OCI-LY7 (cell line): ENCODE measurements at regions not wholly inside any gene's neighbourhood (a gene's known extent, or its start where the extent isn't known, plus 50 kb on each side); places are given as distances from the start of the nearest gene placed in this dataset.

Experiments
- BruUV-seq: library from RNA; stranded (reverse); fragments of 400-500 nt; replicated peaks from 2 replicates; lab custom pipeline; 2021; lab: Mats Ljungman, UMichigan
- CTCF ChIA-PET: fragments of 300-600 bp; sonication (Branson Sonifier 250); formaldehyde crosslinking; loops from one replicate; lab custom pipeline; 2022; ENCODE audit warnings: antibody characterized with exemption; ENCODE audit not compliant: unreplicated experiment; lab: Charles Lee
- POLR2A ChIA-PET: fragments of 300-600 bp; sonication (Branson Sonifier 250); formaldehyde crosslinking; loops from one replicate; lab custom pipeline; 2022; ENCODE audit warnings: antibody characterized with exemption; lab: Charles Lee
- DNase-seq: peaks from one replicate; pipeline ENCODE4 v3.0.0-alpha.2; 2015; ENCODE audit warnings: low spot score
- H2AFZ ChIP-seq: fragments of 200-600 bp; sonication (generic), shearing (Covaris generic); 2 replicates; pipeline ENCODE4 v1.6.1; 2014; ENCODE audit warnings: mild to moderate bottlenecking, antibody characterized with exemption, low read length, moderate library complexity
- H3K27ac ChIP-seq: fragments of 200-600 bp; sonication (generic); 2 replicates; pipeline ENCODE4 v1.5.1; 2014; ENCODE audit warnings: mixed run types, low read depth, mild to moderate bottlenecking, moderate library complexity, low read length, inconsistent platforms; ENCODE audit not compliant: poor library complexity, severe bottlenecking
- H3K36me3 ChIP-seq: fragments of 200-600 bp; sonication (generic); 2 replicates; pipeline ENCODE4 v1.6.1; 2014; ENCODE audit warnings: mild to moderate bottlenecking, antibody characterized with exemption, low read length, moderate library complexity, mixed read lengths; ENCODE audit not compliant: insufficient read depth
- H3K4me1 ChIP-seq: fragments of 200-600 bp; sonication (generic); 2 replicates; pipeline ENCODE4 v1.5.1; 2014; ENCODE audit warnings: mild to moderate bottlenecking, low read length; ENCODE audit not compliant: insufficient read depth, poor library complexity, severe bottlenecking
- H3K4me2 ChIP-seq: fragments of 200-600 bp; sonication (generic); 2 replicates; pipeline ENCODE4 v1.6.1; 2014; ENCODE audit warnings: mild to moderate bottlenecking, low read length
- H3K4me3 ChIP-seq: fragments of 200-600 bp; sonication (generic); 2 replicates; pipeline ENCODE4 v1.5.1; 2014; ENCODE audit warnings: mild to moderate bottlenecking, low read depth, low read length; ENCODE audit not compliant: poor library complexity, severe bottlenecking
- H3K79me2 ChIP-seq: fragments of 200-600 bp; sonication (generic); 2 replicates; pipeline ENCODE4 v1.6.1; 2016; ENCODE audit warnings: low read depth, mild to moderate bottlenecking, low read length, moderate library complexity, mixed read lengths; ENCODE audit not compliant: insufficient read depth
- H3K9me2 ChIP-seq: fragments of 200-600 bp; sonication (generic); 2 replicates; pipeline ENCODE4 v1.6.1; 2016; ENCODE audit warnings: mild to moderate bottlenecking, low read length, mixed read lengths; ENCODE audit not compliant: insufficient read depth
- H3K9me3 ChIP-seq: fragments of 200-600 bp; sonication (generic); 2 replicates; pipeline ENCODE4 v1.6.1; 2014; ENCODE audit warnings: mild to moderate bottlenecking, mixed run types, low read length, mixed read lengths
- H4K20me1 ChIP-seq: fragments of 200-600 bp; sonication (generic); 2 replicates; pipeline ENCODE4 v1.6.1; 2014; ENCODE audit warnings: mild to moderate bottlenecking, antibody characterized with exemption, low read length, moderate library complexity, mixed read lengths; ENCODE audit not compliant: insufficient read depth
- EZH2phosphoT487 ChIP-seq: fragments of 200-600 bp; sonication (generic); IDR thresholded peaks from 2 replicates; pipeline ENCODE4 v1.6.1; 2018; ENCODE audit warnings: low read depth, borderline replicate concordance, mild to moderate bottlenecking, mixed run types, antibody characterized with exemption, low read length, moderate library complexity, mixed read lengths
- intact Hi-C: fragments of 100-400 bp; cut with micrococcal nuclease; formaldehyde crosslinking; loops from one replicate; pipeline ENCODE4 v1.10.0; 2022; ENCODE audit not compliant: unreplicated experiment
- TF ChIP-seq, protein P1 (sequence below): fragments of 200-600 bp; sonication (generic); conservative IDR thresholded peaks from 2 replicates; pipeline ENCODE4 v1.5.1; 2014; ENCODE audit warnings: mild to moderate bottlenecking, antibody characterized with exemption, low read length, moderate library complexity, mixed read lengths

GRCh38 chr13:47794963-47795362 is 206.1 kb downstream of the SUCLA2 start:
- ChIA-PET POLR2A (interaction anchor here (1.4 kb wide), 1 partner anchor 13 kb away, joined by 4 read pairs; no protein-coding TSS in a partner anchor), CTCF (no interaction called here)
- DNase-seq, result peak; percentile 3
- intact Hi-C loops, result no loop called here
- H4K20me1 ChIP-seq, result no peaks in the 10 kb centered on the region
- BruUV-seq, result no TSS peak
- no peak overlapping the region for H3K4me2 ChIP-seq
- H3K27ac ChIP-seq, result no peak overlapping the region
- TF ChIP-seq, protein P1, sequence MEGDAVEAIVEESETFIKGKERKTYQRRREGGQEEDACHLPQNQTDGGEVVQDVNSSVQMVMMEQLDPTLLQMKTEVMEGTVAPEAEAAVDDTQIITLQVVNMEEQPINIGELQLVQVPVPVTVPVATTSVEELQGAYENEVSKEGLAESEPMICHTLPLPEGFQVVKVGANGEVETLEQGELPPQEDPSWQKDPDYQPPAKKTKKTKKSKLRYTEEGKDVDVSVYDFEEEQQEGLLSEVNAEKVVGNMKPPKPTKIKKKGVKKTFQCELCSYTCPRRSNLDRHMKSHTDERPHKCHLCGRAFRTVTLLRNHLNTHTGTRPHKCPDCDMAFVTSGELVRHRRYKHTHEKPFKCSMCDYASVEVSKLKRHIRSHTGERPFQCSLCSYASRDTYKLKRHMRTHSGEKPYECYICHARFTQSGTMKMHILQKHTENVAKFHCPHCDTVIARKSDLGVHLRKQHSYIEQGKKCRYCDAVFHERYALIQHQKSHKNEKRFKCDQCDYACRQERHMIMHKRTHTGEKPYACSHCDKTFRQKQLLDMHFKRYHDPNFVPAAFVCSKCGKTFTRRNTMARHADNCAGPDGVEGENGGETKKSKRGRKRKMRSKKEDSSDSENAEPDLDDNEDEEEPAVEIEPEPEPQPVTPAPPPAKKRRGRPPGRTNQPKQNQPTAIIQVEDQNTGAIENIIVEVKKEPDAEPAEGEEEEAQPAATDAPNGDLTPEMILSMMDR, result peak; percentile 72
- TF ChIP-seq EZH2phosphoT487, result no peak
- no peaks in the 10 kb centered on the region for H3K4me1 ChIP-seq
- H2AFZ ChIP-seq, result no peak overlapping the region
- no peaks in the 10 kb centered on the region for H3K9me3 ChIP-seq
- no peaks in the 10 kb centered on the region for H3K79me2 ChIP-seq
- H3K4me3 ChIP-seq, result no peak overlapping the region
- no peaks in the 10 kb centered on the region for H3K36me3 ChIP-seq
- no peaks in the 10 kb centered on the region for H3K9me2 ChIP-seq

GRCh38 chr13:47790755-47791154 is 210.3 kb downstream of the SUCLA2 start:
- DNase-seq, result no peak
- H3K36me3 ChIP-seq, result no peaks in the 10 kb centered on the region
- H3K79me2 ChIP-seq, result no peaks in the 10 kb centered on the region
- H3K4me3 ChIP-seq, result no peak overlapping the region
- H2AFZ ChIP-seq, result no peak overlapping the region
- ChIA-PET POLR2A (no interaction called here), CTCF (no interaction called here)
- no peak overlapping the region for H3K27ac ChIP-seq
- H3K9me3 ChIP-seq, result no peaks in the 10 kb centered on the region
- BruUV-seq, result no TSS peak
- no peaks in the 10 kb centered on the region for H4K20me1 ChIP-seq
- no peaks in the 10 kb centered on the region for H3K9me2 ChIP-seq
- H3K4me1 ChIP-seq, result no peaks in the 10 kb centered on the region
- TF ChIP-seq EZH2phosphoT487, result no peak
- TF ChIP-seq, protein P1, result no peak
- intact Hi-C loops, result no loop called here
- no peak overlapping the region for H3K4me2 ChIP-seq

GRCh38 chr13:47788844-47789243 is 212.2 kb downstream of the SUCLA2 start:
- Histone ChIP-seq H4K20me1 (no peaks in the 10 kb centered on the region), H3K9me2 (no peaks in the 10 kb centered on the region), H3K4me1 (no peaks in the 10 kb centered on the region), H2AFZ (no peak overlapping the region), H3K36me3 (no peaks in the 10 kb centered on the region), H3K79me2 (no peaks in the 10 kb centered on the region), H3K9me3 (no peaks in the 10 kb centered on the region), H3K4me3 (no peak overlapping the region), H3K4me2 (no peak overlapping the region), H3K27ac (no peak overlapping the region)
- no peak for DNase-seq
- POLR2A ChIA-PET, result no interaction called here
- CTCF ChIA-PET, result no interaction called here
- BruUV-seq, result no TSS peak
- no peak for TF ChIP-seq EZH2phosphoT487
- TF ChIP-seq, protein P1, result no peak
- intact Hi-C loops, result no loop called here
